ENCODE measurements at regions not wholly inside any gene's neighbourhood (a gene's known extent, or its start where the extent isn't known, plus 50 kb on each side); places are given as distances from the start of the nearest gene placed in this dataset.

GRCh38 chr12:65657635-65658034 lies 166.6 kb upstream of the HMGA2 start:
- Mint-ChIP-seq H3K4me1 (peaks cover 4% of the 10 kb centered on the region), H3K4me3 (no peak overlapping the region), H3K27ac (no peak overlapping the region), H3K9me3 (no peaks in the 10 kb centered on the region), H3K27me3 (ENCODE audit: low read depth, poor library complexity) (no peaks in the 10 kb centered on the region), H3K36me3 (ENCODE audit: low read depth) (no peaks in the 10 kb centered on the region)
- no peak for DNase-seq
- TF ChIP-seq CTCF (IDR thresholded peaks at IDR 0.05): no peak

GRCh38 chr12:65658360-65658759 lies 165.9 kb upstream of the HMGA2 start:
- Mint-ChIP-seq H3K36me3 (ENCODE audit: low read depth) (no peaks in the 10 kb centered on the region), H3K4me1 (peaks cover 4% of the 10 kb centered on the region), H3K4me3 (no peak overlapping the region), H3K9me3 (peaks cover 6% of the 10 kb centered on the region), H3K27ac (no peak overlapping the region), H3K27me3 (ENCODE audit: low read depth, poor library complexity) (no peaks in the 10 kb centered on the region)
- no peak for DNase-seq
- no peak for TF ChIP-seq CTCF (IDR thresholded peaks at IDR 0.05)

GRCh38 chr12:65659681-65660080 lies 164.6 kb upstream of the HMGA2 start:
- Mint-ChIP-seq H3K36me3 (ENCODE audit: low read depth) (peaks cover 9% of the 10 kb centered on the region), H3K4me3 (no peak overlapping the region), H3K27ac (no peak overlapping the region), H3K4me1 (no peaks in the 10 kb centered on the region), H3K9me3 (peaks cover 18% of the 10 kb centered on the region), H3K27me3 (ENCODE audit: low read depth, poor library complexity) (no peaks in the 10 kb centered on the region)
- TF ChIP-seq CTCF (IDR thresholded peaks at IDR 0.05): no peak
- no peak for DNase-seq

- DNase-seq: no peak
These were observed 164.2 kb upstream of the HMGA2 start for GRCh38 chr12:65660096-65660495.

GRCh38 chr12:65660836-65661235 lies 163.4 kb upstream of the HMGA2 start:
- peaks cover 28% of the 10 kb centered on the region for H3K9me3 Mint-ChIP-seq
- no peak overlapping the region for H3K4me3 Mint-ChIP-seq
- peaks cover 19% of the 10 kb centered on the region for H3K36me3 Mint-ChIP-seq (ENCODE audit: low read depth)
- no peak overlapping the region for H3K27ac Mint-ChIP-seq
- H3K4me1 Mint-ChIP-seq: no peaks in the 10 kb centered on the region
- no peak for TF ChIP-seq CTCF (IDR thresholded peaks at IDR 0.05)
- DNase-seq: no peak
- H3K27me3 Mint-ChIP-seq (ENCODE audit: low read depth, poor library complexity): no peaks in the 10 kb centered on the region

More at GRCh38 chr12:65660096-65660495, 164.2 kb upstream of the HMGA2 start:
- peaks cover 14% of the 10 kb centered on the region for H3K36me3 Mint-ChIP-seq (ENCODE audit: low read depth)
- no peak overlapping the region for H3K4me3 Mint-ChIP-seq
- H3K4me1 Mint-ChIP-seq: no peaks in the 10 kb centered on the region
- no peak overlapping the region for H3K27ac Mint-ChIP-seq
- no peaks in the 10 kb centered on the region for H3K27me3 Mint-ChIP-seq (ENCODE audit: low read depth, poor library complexity)
- no peak for TF ChIP-seq CTCF (IDR thresholded peaks at IDR 0.05)
- H3K9me3 Mint-ChIP-seq: peaks cover 22% of the 10 kb centered on the region

- Mint-ChIP-seq H3K9me3 (peaks cover 28% of the 10 kb centered on the region), H3K27me3 (ENCODE audit: low read depth, poor library complexity) (no peaks in the 10 kb centered on the region), H3K36me3 (ENCODE audit: low read depth) (peaks cover 19% of the 10 kb centered on the region), H3K4me1 (peaks cover 8% of the 10 kb centered on the region), H3K27ac (no peak overlapping the region), H3K4me3 (no peak overlapping the region)
- no peak for TF ChIP-seq CTCF (IDR thresholded peaks at IDR 0.05)
- DNase-seq: no peak
These were observed 161.7 kb upstream of the HMGA2 start for GRCh38 chr12:65662590-65662989.

Measured in nephron progenitor cell (in vitro differentiated cells).